ENCODE measurements at regions not wholly inside any gene's neighbourhood (a gene's known extent, or its start where the extent isn't known, plus 50 kb on each side); places are given as distances from the start of the nearest gene placed in this dataset.
"Not testable (repeated sequence)": the region's sequence is repeated elsewhere in the genome, so short reads cannot be mapped to it uniquely, and the experiment has no call there.

DNA sequence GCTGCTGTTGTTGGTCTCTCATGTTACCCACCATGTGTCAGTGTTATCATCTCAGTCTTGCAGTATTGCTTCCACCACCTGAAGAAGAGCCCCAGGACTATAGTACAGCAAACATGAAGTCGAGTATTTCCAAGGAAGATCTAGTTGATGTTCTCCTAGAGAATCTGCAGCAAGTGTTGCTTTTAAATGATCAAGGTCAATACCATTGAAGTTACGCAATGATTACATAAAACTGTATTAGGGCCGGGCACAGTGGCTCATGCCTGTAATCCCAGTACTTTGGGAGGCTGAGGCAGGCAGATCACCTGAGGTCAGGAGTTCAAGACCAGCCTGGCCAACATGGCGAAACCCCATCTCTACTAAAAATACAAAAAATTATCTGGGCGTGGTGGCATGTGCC lies 173.9 kb downstream of the TJP1 start:
- not testable (repeated sequence) for DNase-seq

DNA sequence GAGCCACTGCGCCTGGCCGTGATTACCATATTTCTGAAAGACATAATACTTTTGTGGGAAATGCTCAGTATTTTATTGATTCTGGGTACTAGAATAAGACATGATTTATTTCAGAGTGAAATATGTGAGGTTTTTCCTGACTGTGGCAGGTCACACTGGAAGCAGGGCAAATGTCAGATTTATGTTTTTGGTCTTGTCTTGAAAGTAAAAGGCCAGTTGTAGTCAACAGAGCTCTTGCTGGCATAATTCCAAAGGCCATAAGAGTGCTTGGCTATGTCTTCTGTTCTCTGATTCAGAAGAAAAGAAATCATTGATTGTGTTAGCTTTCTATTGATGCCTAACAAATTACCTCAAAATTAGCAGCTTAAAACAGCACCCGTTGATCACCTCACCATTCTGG lies 176.4 kb downstream of the TJP1 start:
- DNase-seq: no peak

DNA sequence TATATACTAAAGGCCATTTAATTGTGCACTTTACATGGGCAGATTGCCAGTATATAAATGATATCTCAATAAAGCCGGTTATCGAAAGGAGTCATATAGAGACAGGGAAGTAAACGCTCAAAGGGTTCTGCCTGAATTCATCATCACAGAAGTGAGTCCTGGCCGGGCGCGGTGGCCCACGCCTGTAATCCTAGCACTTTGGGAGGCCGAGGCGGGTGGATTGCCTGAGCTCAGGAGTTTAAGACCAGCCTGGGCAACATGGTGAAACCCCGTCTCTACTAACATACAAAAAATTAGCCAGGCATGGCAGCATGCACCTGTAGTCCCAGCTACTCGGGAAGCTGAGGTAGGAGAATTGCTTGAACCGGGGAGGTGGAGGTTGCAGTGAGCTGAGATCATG lies 177.9 kb downstream of the TJP1 start:
- DNase-seq: not testable (repeated sequence)

GRCh38 chr15:29638781-29639180 lies 183.5 kb downstream of the TJP1 start:
- no peak for DNase-seq

DNA sequence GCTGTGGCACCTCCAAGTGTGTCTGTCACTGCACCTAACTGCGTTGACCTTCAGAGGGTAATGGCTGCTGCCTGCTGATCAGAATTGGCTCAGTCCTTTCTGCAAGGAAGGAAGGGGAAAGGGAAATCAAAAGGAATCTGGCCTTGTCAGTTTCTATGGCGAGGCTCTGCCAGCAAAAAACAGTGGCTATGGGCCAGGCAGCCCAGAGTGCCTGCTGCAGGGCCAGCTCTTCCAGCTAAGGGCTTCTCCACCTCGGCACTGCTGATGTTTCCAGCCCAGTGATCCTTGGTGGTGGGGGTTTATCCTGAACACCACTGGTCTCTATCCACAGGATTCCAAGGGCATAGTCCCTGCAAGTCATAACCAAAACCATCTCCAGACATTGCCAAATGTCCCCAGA lies 184.3 kb downstream of the TJP1 start:
- no peak for DNase-seq

DNA sequence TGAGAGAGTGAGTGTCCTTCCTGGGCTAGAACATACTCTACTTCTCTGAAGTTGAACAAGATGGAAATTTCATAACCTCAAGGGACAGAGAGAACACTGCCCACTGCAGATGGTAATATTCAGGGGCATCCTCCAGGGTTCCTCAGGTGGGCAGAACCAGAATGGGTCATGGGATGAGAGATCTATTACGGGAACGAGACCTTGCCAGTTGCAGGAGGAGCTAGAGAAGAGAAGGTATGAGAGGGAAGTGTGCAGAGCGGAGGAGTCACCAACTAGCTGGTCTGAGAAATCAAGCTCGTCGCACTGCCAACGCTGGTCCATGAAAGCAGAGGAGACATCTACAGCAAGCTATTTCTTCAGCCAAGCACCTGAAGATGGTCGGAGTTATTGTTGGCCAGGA lies 184.7 kb downstream of the TJP1 start:
- no peak for DNase-seq

DNA sequence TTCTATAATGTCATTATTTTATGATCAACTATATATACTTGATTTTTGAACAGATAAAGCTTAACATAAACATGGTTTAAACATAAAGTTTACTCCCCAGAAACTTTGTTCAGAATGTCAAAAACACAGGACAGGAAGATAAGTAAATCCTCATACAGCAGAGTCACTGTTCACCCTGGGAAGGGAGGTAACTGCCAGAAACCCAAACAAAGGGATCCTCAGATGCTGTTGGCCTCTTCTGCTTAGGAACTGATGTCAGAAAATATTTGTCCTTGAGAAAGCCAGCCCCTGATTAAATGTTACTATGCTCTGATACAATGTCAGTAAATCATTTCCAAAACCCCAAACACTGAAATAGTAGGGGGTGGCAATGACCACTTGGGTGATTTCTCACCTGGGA lies 185.3 kb downstream of the TJP1 start:
- DNase-seq: no peak

- no peak for DNase-seq
These were observed 186.1 kb downstream of the TJP1 start for GRCh38 chr15:29636140-29636539.

DNA sequence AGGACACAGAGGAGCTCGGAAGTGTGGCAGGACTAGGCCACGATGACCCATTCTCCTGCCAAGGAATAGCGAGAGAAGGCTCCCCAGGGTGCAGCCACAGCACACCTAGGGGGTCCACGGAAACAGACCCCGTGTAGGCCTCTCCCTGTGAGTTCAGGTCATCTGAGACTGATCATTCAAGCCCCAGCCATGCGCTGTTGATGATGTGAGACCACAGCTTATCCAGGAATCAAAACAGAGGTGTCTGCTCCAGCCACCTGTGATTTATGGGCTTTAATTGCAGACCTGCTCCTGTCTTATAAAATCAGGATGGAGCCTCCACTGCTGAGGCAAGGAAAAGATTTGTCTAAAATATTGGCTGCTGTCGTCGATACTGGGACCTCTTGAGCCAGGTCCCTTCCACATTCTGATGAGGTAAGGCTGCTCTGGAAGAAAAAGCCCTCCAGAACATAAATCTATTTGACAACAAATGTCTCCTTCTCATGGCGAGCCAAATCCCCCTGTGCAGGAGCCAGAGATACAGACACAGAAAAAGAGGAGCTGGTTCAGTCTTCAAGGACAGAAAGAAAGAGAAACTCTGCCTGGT lies 186.7 kb downstream of the TJP1 start:
- no peak for DNase-seq

DNA sequence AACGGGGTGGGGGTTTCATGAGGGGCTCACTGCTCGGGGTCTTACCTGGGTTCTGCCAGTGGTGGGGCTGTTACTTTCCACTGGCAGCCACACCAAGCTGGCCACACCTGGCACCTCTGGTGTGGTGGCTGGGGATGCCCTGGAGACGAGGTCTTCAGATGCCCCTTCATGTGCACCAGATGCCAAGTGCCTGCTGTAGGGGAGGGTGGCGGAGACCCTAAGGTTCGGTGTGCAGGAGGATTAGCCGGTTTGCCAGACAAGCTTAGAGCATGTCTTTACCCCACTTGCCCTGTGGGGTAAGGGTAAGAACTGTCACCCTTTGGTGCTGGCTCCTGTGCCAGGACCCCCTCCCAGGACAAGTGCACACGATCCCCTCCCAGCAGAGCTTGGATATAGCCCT lies 188.3 kb downstream of the TJP1 start:
- no peak for DNase-seq

GRCh38 chr15:29632671-29633406 lies 189.4 kb downstream of the TJP1 start:
- no peak for DNase-seq

DNA sequence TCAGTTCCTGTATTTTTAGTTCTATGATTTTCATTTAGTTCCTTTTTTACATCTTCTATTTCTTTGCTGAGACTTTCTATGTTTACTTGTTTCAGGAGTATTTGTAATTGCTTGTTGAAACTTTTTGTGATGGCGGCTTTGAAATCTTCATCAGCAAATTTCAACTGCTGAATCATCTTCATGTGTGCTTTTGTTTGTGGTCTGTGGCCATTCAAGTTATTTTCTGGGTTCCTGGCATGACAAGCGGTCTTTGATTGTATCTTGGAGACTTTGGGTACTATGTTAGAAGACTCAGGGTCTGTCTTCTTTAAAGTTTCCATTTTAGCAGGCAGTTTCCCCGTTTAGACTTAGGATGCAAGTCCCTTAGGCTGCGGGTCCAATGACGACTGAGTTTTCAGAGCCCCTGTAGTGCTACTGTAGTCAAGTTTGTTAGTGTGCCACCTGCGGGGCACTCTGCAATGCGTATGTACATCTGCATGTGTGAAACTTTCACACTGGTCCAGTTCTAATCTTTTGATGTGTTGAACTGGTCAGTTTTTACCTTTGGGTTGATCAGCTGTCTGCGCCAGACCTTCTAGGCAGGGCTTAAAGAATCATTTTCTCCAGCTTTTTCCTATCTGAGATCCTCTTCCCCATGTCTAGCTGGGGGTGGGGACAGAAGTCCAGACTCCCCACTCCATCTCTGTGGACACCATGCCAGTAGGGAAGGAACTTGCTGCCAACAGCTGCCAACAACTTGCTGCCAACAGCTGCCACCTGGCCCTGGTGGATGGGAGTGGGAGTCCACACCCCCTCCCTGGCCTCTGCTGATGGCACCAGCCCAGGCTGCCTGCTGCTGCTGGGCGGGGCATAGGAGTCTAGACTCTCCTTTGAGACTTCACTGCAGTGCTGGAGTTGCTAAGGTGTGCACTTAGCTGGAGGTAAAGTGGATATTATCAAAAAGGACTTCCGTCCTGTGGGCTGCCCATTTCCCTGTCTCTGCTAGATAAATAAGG lies 190.9 kb downstream of the TJP1 start:
- DNase-seq: peak; percentile 5

DNA sequence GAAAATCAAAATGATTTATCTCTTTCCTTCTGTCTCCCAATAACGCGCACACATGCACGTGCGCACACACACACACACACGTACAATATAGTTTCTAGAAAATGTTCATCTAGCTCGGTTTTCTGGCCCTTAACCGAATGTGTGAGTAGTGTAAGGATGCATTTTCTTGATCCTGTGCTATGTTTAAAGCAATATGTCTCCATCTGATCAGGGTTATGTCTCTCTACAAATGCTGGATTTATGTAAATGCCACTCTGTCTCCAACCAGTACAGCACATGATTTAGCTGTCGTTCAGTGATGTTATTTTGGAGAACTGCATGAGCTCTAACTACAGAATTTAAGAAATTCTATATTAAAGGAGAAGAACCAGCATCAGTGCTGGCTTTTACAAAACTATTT lies 198.0 kb downstream of the TJP1 start:
- DNase-seq: no peak

GRCh38 chr15:29623116-29623639 lies 199.1 kb downstream of the TJP1 start:
- no peak for DNase-seq

DNA sequence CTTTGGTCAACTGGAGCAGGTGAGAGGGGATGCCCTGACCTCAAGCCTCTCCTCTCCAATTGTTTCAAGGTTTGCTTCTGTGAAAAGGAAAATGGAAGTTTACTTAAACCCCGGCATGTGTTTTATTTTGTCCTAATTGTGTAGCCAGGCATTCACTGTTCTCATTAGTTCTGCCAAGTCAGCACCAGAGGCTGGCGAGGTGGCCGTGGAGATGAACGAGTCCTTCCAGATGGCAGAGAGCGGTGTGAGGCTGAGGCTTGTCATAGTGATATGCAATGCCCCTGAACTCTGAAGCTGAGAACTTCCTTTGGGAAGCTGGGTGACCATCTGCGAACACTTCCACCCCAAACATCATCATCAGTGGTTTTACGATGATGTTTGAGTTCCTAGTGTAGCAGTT lies 199.6 kb downstream of the TJP1 start:
- DNase-seq: no peak

DNA sequence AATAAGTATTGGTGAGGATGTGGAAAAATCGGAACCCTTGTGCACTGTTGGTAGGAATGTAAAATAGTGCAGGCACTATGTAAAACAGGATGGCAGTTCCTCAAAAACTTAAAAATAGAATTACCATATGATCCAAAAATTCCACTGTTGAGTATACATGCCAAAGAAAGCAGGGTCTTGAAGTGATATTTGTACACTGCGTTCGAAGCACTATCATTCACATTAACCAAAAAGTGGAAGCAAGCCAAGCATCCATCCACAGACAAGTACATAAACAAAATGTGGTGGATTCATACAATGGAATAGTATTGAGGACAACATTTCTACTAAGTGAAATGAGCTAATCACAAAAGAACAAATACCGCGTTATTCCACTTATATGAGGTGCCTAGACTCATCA lies 200.7 kb downstream of the TJP1 start:
- DNase-seq: no peak

- no peak for DNase-seq
These were observed 203.7 kb downstream of the TJP1 start for GRCh38 chr15:29618586-29618985.

- no peak for DNase-seq
These were observed 205.8 kb downstream of the TJP1 start for GRCh38 chr15:29616512-29616911.

- no peak for DNase-seq
These were observed 206.5 kb downstream of the TJP1 start for GRCh38 chr15:29615791-29616190.

- DNase-seq: no peak
These were observed 208.3 kb downstream of the TJP1 start for GRCh38 chr15:29613951-29614382.

GRCh38 chr15:29612701-29613100 lies 209.6 kb downstream of the TJP1 start:
- no peak for DNase-seq

DNA sequence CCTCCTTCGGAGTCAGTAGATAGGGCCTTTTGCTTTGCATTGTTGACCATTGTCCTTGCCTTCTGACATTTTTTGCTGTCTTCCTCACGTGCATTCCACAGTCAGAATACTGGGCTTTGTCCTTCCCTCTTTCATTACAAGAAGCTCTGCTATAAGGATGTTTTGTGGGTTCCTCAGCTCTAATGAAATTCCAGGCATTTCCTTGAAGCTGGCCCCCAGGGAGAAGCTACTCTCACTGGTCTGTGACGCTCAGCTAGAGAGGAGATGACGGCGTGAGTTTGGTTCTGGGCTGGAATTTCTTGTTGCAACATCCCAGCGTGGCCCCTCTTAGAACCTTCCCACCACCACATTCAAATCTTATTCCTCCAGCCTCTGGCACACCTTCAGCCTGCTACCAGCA lies 210.2 kb downstream of the TJP1 start:
- DNase-seq: no peak

DNA sequence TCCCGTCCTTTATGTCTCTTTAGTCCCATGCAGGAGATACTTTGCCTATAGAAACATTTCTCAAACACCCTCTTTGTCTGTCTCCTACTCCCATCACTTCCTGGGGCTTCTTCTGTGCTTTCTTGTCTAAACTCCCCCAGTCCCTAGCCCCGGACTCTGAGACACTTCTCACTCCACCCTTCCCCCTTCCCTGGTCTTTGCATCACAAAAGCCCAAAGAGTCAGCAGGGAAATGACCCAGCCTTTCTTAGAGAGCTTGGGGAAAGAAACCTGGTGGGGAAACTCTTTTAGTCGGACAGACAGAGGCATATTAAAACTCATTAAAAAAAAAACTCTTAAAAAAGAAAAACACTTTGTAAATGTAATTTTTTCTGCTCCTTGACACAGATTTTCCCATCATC lies 211.2 kb downstream of the TJP1 start:
- no peak for DNase-seq

- DNase-seq: no peak
These were observed 220.5 kb downstream of the TJP1 start for GRCh38 chr15:29601811-29602210.
